Inflammatory macrophage (primary cell): ENCODE measurements at regions not wholly inside any gene's neighbourhood (a gene's known extent, or its start where the extent isn't known, plus 50 kb on each side); places are given as distances from the start of the nearest gene placed in this dataset.
"Not testable (repeated sequence)": the region's sequence is repeated elsewhere in the genome, so short reads cannot be mapped to it uniquely, and the experiment has no call there.

Experiments
- DNase-seq, 2 donors: peaks; one replicate each; pipeline ENCODE4 v3.0.0-alpha.2; 2020 to 2022

- DNase-seq: no peak
These were observed 51.4 kb upstream of the RGL1 start for GRCh38 chr1:183753464-183753891.

- no peak for DNase-seq
These were observed 60.6 kb upstream of the RGL1 start for GRCh38 chr1:183744132-183744913.

GRCh38 chr1:183742355-183742754 lies 62.6 kb upstream of the RGL1 start:
- DNase-seq: no peak

GRCh38 chr1:183739741-183740271 lies 65.1 kb upstream of the RGL1 start:
- DNase-seq: no peak

- DNase-seq: no peak
These were observed 65.8 kb upstream of the RGL1 start for GRCh38 chr1:183739082-183739481.

- not testable (repeated sequence) for DNase-seq
These were observed 67.0 kb upstream of the RGL1 start for GRCh38 chr1:183737916-183738315.

- DNase-seq: no peak
These were observed 68.6 kb upstream of the RGL1 start for GRCh38 chr1:183736343-183736742.

GRCh38 chr1:183735069-183735860 lies 69.7 kb upstream of the RGL1 start:
- peak; percentile 24 to 36 for DNase-seq

- no peak for DNase-seq
These were observed 70.3 kb upstream of the RGL1 start for GRCh38 chr1:183734543-183735036.

- DNase-seq: no peak
These were observed 71.2 kb upstream of the RGL1 start for GRCh38 chr1:183733715-183734114.

- no peak for DNase-seq
These were observed 72.6 kb upstream of the RGL1 start for GRCh38 chr1:183732236-183732880.

GRCh38 chr1:183730886-183731573 lies 73.9 kb upstream of the RGL1 start:
- DNase-seq: no peak

- DNase-seq: no peak
These were observed 74.7 kb upstream of the RGL1 start for GRCh38 chr1:183730107-183730724.

GRCh38 chr1:183726825-183727224 lies 73.7 kb upstream of the APOBEC4 start:
- no peak for DNase-seq

GRCh38 chr1:183724350-183725042 lies 71.4 kb upstream of the APOBEC4 start:
- DNase-seq: no peak

GRCh38 chr1:183723571-183723970 lies 70.5 kb upstream of the APOBEC4 start:
- DNase-seq: no peak

- no peak for DNase-seq
These were observed 67.9 kb upstream of the APOBEC4 start for GRCh38 chr1:183721041-183721440.

- no peak for DNase-seq
These were observed 66.9 kb upstream of the APOBEC4 start for GRCh38 chr1:183720028-183720427.

GRCh38 chr1:183719289-183719688 lies 66.2 kb upstream of the APOBEC4 start:
- DNase-seq: no peak

- no peak for DNase-seq
These were observed 63.2 kb upstream of the APOBEC4 start for GRCh38 chr1:183716286-183716685.

GRCh38 chr1:183711741-183712361 lies 58.7 kb upstream of the APOBEC4 start:
- DNase-seq: no peak
